ENCODE measurements at regions not wholly inside any gene's neighbourhood (a gene's known extent, or its start where the extent isn't known, plus 50 kb on each side); places are given as distances from the start of the nearest gene placed in this dataset.

DNA sequence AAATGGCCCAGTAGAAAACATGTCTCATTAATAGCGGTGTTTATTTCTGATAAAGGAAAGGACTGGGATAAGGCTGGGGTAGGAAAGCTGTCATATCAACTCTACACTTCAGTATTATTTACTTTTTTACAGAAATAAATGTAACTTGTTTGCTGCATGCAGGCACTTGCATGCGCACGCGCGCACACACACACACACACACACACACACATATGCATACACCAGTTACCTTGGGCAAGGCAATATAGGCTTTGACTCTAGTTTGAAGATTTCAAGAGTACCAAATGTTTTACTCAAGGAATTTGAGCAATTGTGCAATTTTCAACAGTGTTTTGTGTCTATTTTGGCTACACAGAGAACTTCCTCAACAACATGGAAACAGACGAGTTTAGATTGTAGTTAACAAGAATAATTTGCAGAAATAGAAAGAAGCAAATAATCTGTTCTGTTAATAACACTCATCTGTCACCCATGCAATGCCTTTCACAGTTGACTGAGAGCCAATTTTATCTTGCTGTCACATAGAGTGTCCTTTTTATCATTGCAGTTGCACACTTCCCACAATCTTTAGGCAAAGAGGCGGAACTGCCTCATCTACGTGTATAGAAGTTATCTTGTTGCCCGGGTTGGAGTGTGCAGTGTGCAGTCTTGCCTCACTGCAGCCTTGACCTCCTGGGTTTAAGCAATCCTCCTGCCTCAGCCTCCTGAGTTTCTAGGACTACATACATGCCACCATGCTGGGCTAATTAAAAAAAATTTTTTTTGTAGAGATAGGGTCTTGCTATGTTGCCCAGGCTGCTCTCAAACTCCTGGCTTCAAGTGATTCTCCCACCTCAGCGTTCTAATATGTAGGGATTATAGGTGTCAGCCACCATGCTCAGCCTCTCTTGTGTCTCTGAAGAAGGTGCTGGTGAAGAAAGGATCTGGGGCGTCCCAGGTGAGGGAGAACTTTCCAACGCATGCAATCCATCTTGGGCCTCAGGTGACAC, 64.6 kb upstream of the GPCPD1 start (continued):
- TF ChIP-seq NFXL1 (CRISPR knock-in tag; IDR thresholded peaks at IDR 0.05) = no peak
- no peak for TF ChIP-seq ZNF75A (CRISPR knock-in tag; IDR thresholded peaks at IDR 0.05)
- TF ChIP-seq, protein P1, sequence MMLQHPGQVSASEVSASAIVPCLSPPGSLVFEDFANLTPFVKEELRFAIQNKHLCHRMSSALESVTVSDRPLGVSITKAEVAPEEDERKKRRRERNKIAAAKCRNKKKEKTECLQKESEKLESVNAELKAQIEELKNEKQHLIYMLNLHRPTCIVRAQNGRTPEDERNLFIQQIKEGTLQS (IDR thresholded peaks at IDR 0.05) = peak; percentile 54; the same call in 1 of the 2 replicates
- TF ChIP-seq, protein P1 (CRISPR knock-in tag; conservative IDR thresholded peaks at IDR 0.05) = no peak; the same call in 1 of the 2 replicates
- peak; percentile 95 for TF ChIP-seq GATA2 (CRISPR knock-in tag; IDR thresholded peaks at IDR 0.05)
- no peak for TF ChIP-seq KLF6 (CRISPR knock-in tag; IDR thresholded peaks at IDR 0.05; ENCODE audit: borderline replicate concordance)
- no peak for TF ChIP-seq HNRNPK (IDR thresholded peaks at IDR 0.05; ENCODE audit: low read depth, low read length, poor library complexity, severe bottlenecking)
- TF ChIP-seq TRIM28 (IDR thresholded peaks at IDR 0.05) = no peak; the same call in 1 of the 2 replicates
- TF ChIP-seq MCM7 (IDR thresholded peaks at IDR 0.05) = no peak
- TF ChIP-seq ZNF24 (IDR thresholded peaks at IDR 0.05) = peak; percentile 69
- TF ChIP-seq POLR2AphosphoS5 (IDR thresholded peaks at IDR 0.05; ENCODE audit: control insufficient read depth, insufficient read depth, low read depth, low read length) = peak; percentile 84
- peak; percentile 93 for TF ChIP-seq NCOR1 (IDR thresholded peaks at IDR 0.05)
- TF ChIP-seq, protein P2, sequence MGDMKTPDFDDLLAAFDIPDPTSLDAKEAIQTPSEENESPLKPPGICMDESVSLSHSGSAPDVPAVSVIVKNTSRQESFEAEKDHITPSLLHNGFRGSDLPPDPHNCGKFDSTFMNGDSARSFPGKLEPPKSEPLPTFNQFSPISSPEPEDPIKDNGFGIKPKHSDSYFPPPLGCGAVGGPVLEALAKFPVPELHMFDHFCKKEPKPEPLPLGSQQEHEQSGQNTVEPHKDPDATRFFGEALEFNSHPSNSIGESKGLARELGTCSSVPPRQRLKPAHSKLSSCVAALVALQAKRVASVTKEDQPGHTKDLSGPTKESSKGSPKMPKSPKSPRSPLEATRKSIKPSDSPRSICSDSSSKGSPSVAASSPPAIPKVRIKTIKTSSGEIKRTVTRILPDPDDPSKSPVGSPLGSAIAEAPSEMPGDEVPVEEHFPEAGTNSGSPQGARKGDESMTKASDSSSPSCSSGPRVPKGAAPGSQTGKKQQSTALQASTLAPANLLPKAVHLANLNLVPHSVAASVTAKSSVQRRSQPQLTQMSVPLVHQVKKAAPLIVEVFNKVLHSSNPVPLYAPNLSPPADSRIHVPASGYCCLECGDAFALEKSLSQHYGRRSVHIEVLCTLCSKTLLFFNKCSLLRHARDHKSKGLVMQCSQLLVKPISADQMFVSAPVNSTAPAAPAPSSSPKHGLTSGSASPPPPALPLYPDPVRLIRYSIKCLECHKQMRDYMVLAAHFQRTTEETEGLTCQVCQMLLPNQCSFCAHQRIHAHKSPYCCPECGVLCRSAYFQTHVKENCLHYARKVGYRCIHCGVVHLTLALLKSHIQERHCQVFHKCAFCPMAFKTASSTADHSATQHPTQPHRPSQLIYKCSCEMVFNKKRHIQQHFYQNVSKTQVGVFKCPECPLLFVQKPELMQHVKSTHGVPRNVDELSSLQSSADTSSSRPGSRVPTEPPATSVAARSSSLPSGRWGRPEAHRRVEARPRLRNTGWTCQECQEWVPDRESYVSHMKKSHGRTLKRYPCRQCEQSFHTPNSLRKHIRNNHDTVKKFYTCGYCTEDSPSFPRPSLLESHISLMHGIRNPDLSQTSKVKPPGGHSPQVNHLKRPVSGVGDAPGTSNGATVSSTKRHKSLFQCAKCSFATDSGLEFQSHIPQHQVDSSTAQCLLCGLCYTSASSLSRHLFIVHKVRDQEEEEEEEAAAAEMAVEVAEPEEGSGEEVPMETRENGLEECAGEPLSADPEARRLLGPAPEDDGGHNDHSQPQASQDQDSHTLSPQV (IDR thresholded peaks at IDR 0.05) = 0 out of 2 replicates have a peak, but pooled peaks have one; percentile 43
- no peak for TF ChIP-seq ATF1 (CRISPR knock-in tag; IDR thresholded peaks at IDR 0.05)
- peak; percentile 79 for TF ChIP-seq ATF1 (tag; IDR thresholded peaks at IDR 0.05)
- TF ChIP-seq CHCHD3 (CRISPR knock-in tag; IDR thresholded peaks at IDR 0.05) = no peak
- peak; percentile 67 for TF ChIP-seq PHB2 (IDR thresholded peaks at IDR 0.05; ENCODE audit: low read depth)
- peak; percentile 55 for TF ChIP-seq BRD9 (IDR thresholded peaks at IDR 0.05; ENCODE audit: low read depth, partially characterized antibody)
- TF ChIP-seq, protein P3, sequence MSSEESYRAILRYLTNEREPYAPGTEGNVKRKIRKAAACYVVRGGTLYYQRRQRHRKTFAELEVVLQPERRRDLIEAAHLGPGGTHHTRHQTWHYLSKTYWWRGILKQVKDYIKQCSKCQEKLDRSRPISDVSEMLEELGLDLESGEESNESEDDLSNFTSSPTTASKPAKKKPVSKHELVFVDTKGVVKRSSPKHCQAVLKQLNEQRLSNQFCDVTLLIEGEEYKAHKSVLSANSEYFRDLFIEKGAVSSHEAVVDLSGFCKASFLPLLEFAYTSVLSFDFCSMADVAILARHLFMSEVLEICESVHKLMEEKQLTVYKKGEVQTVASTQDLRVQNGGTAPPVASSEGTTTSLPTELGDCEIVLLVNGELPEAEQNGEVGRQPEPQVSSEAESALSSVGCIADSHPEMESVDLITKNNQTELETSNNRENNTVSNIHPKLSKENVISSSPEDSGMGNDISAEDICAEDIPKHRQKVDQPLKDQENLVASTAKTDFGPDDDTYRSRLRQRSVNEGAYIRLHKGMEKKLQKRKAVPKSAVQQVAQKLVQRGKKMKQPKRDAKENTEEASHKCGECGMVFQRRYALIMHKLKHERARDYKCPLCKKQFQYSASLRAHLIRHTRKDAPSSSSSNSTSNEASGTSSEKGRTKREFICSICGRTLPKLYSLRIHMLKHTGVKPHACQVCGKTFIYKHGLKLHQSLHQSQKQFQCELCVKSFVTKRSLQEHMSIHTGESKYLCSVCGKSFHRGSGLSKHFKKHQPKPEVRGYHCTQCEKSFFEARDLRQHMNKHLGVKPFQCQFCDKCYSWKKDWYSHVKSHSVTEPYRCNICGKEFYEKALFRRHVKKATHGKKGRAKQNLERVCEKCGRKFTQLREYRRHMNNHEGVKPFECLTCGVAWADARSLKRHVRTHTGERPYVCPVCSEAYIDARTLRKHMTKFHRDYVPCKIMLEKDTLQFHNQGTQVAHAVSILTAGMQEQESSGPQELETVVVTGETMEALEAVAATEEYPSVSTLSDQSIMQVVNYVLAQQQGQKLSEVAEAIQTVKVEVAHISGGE (CRISPR knock-in tag; IDR thresholded peaks at IDR 0.05) = 0 out of 6 replicates have a peak, but pooled peaks of 1 of the 3 experiments have one; percentile 24
- TF ChIP-seq TCF3 (CRISPR knock-in tag; IDR thresholded peaks at IDR 0.05) = peak; percentile 99

Data from K562 (cell line).